ENCODE measurements at regions not wholly inside any gene's neighbourhood (a gene's known extent, or its start where the extent isn't known, plus 50 kb on each side); places are given as distances from the start of the nearest gene placed in this dataset.

GRCh38 chr3:152910211-152910610, 75.3 kb downstream of the P2RY1 start:
- TF ChIP-seq CTCF (optimal IDR thresholded peaks at IDR 0.05 in 1 of 3, IDR thresholded peaks at IDR 0.05 in 1 of 3, conservative IDR thresholded peaks at IDR 0.05 in 1 of 3; ENCODE audit: extremely low read depth in 1 of 3, insufficient read depth in 2 of 3, low read length in 3 of 3) (peak; percentile 31 to 63 (median 63)), EZH2 (IDR thresholded peaks at IDR 0.05; ENCODE audit: low read length) (no peak)
